Pancreas (tissue), 10 donors: ENCODE measurements at regions not wholly inside any gene's neighbourhood (a gene's known extent, or its start where the extent isn't known, plus 50 kb on each side); places are given as distances from the start of the nearest gene placed in this dataset.

Experiments
- ATAC-seq, 4 donors: fragments of 200-7000 bp; cut with Tn5 transposase; one replicate each; pipeline versions ENCODE4 v1.8.0 to v1.9.1; 2020; ENCODE audit warnings: mild to moderate bottlenecking in 4 of 4, moderate library complexity in 4 of 4
- DNase-seq, 6 donors: peaks; one replicate each; pipeline ENCODE4 v3.0.0-alpha.2; 2020
- FAIRE-seq: peaks from 2 replicates; lab custom pipeline; 2012; peaks lifted over from hg19 to GRCh38; lab: Jason Lieb, UNC
- H3K27ac ChIP-seq, 4 donors: fragments of 200-600 bp; sonication (generic); 1 replicate in 3 of 4; 2 replicates in 1 of 4; pipeline versions ENCODE4 v1.5.0 to v1.8.0; 2020
- H3K27me3 ChIP-seq, 4 donors: fragments of 200-600 bp; one replicate each; pipeline ENCODE4 v1.8.0; 2021
- H3K36me3 ChIP-seq, 3 donors: fragments of 200-600 bp; sonication (generic) in 1 of 3; one replicate each; pipeline versions ENCODE4 v1.5.0 to v1.8.0; 2020 to 2021
- H3K4me1 ChIP-seq, 3 donors: fragments of 200-600 bp; one replicate each; pipeline ENCODE4 v1.8.0; 2021
- H3K4me3 ChIP-seq, 4 donors: fragments of 200-600 bp; sonication (generic) in 2 of 4; one replicate each; pipeline versions ENCODE4 v1.5.0 to v1.8.0; 2020 to 2021
- H3K9me3 ChIP-seq, 4 donors: fragments of 200-600 bp; one replicate each; pipeline ENCODE4 v1.8.0; 2021
- CTCF ChIP-seq, 4 donors: fragments of 200-600 bp; sonication (generic) in 3 of 4; IDR thresholded peaks; one replicate each; pipeline versions ENCODE4 v1.5.0 to v1.8.0; 2021; ENCODE audit warnings: antibody characterized with exemption in 4 of 4
- WGBS, 2 donors: extraction: QIAGEN DNeasy Blood & Tissue Kit; methylation state at CpG; one replicate each; pipeline ENCODE4 v1.1.7; 2013; 5-methylcytosine and 5-hydroxymethylcytosine counted together
- intact Hi-C, 3 donors: fragments of 100-400 bp; cut with DNase I; formaldehyde crosslinking; loops; one replicate each; pipeline versions ENCODE4 v1.11.1 to v1.14.2; 2022
- donor health status: healthy with polysubstance abuse.
- donor health status: DM: no; HTN: no; CAD: no; lungs with moderate emphysema.
- donor health status: DM: no; HTN: no; CAD: no.
- donor health status: control.
- donor health status: control.
- donor health status: Bipolar disorder and iron deficiency.
- donor health status: DM: yes; HTN: yes; CAD: no.
- donor health status: DM: no; HTN: no; CAD: no.
- donor health status: DM: no; HTN: no; CAD: no.
- donor health status: DM: yes; HTN: yes; CAD: no.

GRCh38 chr5:67310169-67310568, 113.6 kb upstream of the CD180 start:
- 90 to 91% methylated on average over 1 of the region's 1 CpG for WGBS, 2 donors
- Histone ChIP-seq H3K4me3 (no peak overlapping the region), H3K36me3 (no peaks in the 10 kb centered on the region), H3K4me1 (no peaks in the 10 kb centered on the region), H3K9me3 (no peaks in the 10 kb centered on the region), H3K27me3 (no peaks in the 10 kb centered on the region), H3K27ac (no peak overlapping the region)
- no peak for TF ChIP-seq CTCF (IDR thresholded peaks at IDR 0.05)
- intact Hi-C loops = no loop called here
- no peak for FAIRE-seq
- ATAC-seq = no peak
- no peak for DNase-seq

GRCh38 chr5:67308988-67309688, 112.5 kb upstream of the CD180 start:
- no peaks in the 10 kb centered on the region for H3K4me1 ChIP-seq
- DNase-seq (no peak), FAIRE-seq (no peak), ATAC-seq (no peak)
- intact Hi-C loops = no loop called here
- H3K36me3 ChIP-seq = no peaks in the 10 kb centered on the region
- WGBS, 2 donors = 57 to 60% methylated on average over 3 of the region's 3 CpGs
- no peak overlapping the region for H3K4me3 ChIP-seq
- no peaks in the 10 kb centered on the region for H3K9me3 ChIP-seq
- no peaks in the 10 kb centered on the region for H3K27me3 ChIP-seq
- no peak for TF ChIP-seq CTCF (IDR thresholded peaks at IDR 0.05)
- no peak overlapping the region for H3K27ac ChIP-seq

- no peak for TF ChIP-seq CTCF (IDR thresholded peaks at IDR 0.05)
- H3K27ac ChIP-seq = no peak overlapping the region
These were observed 110.5 kb upstream of the CD180 start for GRCh38 chr5:67306965-67307607.

GRCh38 chr5:67305913-67306710, 109.5 kb upstream of the CD180 start:
- Histone ChIP-seq H3K4me1 (no peaks in the 10 kb centered on the region), H3K4me3 (no peak overlapping the region), H3K27me3 (no peaks in the 10 kb centered on the region), H3K27ac (no peak overlapping the region), H3K9me3 (no peaks in the 10 kb centered on the region), H3K36me3 (no peaks in the 10 kb centered on the region)
- WGBS, 2 donors = 77 to 86% methylated on average over 9 of the region's 9 CpGs
- FAIRE-seq = no peak
- intact Hi-C loops = no loop called here
- ATAC-seq = peak in 1 of 4 donors; percentile 20
- TF ChIP-seq CTCF (IDR thresholded peaks at IDR 0.05) = no peak
- DNase-seq = no peak

More at GRCh38 chr5:67306965-67307607, 110.5 kb upstream of the CD180 start:
- no peak for FAIRE-seq
- H3K4me1 ChIP-seq = no peaks in the 10 kb centered on the region
- H3K9me3 ChIP-seq = no peaks in the 10 kb centered on the region
- 78 to 80% methylated on average over 4 of the region's 4 CpGs for WGBS, 2 donors
- no peak for DNase-seq
- no peak overlapping the region for H3K4me3 ChIP-seq
- H3K36me3 ChIP-seq = no peaks in the 10 kb centered on the region
- intact Hi-C loops = no loop called here
- H3K27me3 ChIP-seq = no peaks in the 10 kb centered on the region
- ATAC-seq = no peak
